Limb (tissue), 2 donors: ENCODE measurements at regions not wholly inside any gene's neighbourhood (a gene's known extent, or its start where the extent isn't known, plus 50 kb on each side); places are given as distances from the start of the nearest gene placed in this dataset.
"Not testable (repeated sequence)": the region's sequence is repeated elsewhere in the genome, so short reads cannot be mapped to it uniquely, and the experiment has no call there.

Experiments used
- DNase-seq, 2 donors: peaks; one replicate each; pipeline ENCODE4 v3.0.0-alpha.2; 2016; ENCODE audit errors: extremely low spot score in 2 of 2

- DNase-seq = no peak
These were observed 50.3 kb downstream of the GASK1B start for GRCh38 chr4:158122501-158122900.

DNA sequence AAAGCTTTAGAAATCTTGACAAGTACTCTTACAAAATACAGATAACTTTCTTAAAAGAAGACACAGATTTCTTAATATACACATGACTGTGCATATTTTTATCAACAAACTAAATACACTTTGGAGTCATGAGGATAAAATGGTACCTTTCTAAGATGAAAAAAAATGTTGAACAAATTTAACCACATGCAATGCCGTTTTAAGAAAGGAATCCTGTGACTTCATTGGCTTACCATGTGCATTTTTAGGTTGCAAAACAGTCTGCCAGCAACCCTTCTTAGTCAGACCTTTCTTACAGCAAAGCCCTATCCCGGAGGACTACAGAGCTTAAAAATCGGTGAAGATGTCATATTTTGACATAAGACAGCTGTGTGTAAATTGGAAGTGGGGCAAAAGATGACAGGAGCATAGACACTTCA lies 51.7 kb downstream of the GASK1B start:
- peak in 1 of 2 donors; percentile 47 for DNase-seq

DNA sequence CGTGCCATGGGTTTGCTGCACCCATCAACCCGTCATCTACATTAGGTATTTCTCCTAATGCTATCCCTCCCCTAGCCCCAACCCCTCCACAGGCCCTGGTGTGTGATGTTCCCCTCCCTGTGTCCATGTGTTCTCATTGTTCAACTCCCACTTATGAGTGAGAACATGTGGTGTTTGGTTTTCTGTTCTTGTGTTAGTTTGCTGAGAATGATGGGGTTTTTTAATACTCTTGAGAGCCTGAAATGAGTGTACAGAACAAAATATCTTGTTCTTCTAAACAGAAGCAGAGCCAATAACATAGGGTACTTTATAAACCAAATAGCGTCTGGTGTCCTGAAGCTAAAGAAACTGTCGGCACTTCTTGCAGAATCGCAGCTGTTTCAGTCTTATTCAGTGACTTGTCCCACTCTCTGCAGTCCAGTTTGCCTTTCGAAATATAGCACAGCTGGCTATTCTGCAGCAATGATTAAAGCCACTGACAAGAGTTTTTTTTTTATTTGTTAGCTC lies 52.1 kb downstream of the GASK1B start:
- DNase-seq = not testable (repeated sequence)

DNA sequence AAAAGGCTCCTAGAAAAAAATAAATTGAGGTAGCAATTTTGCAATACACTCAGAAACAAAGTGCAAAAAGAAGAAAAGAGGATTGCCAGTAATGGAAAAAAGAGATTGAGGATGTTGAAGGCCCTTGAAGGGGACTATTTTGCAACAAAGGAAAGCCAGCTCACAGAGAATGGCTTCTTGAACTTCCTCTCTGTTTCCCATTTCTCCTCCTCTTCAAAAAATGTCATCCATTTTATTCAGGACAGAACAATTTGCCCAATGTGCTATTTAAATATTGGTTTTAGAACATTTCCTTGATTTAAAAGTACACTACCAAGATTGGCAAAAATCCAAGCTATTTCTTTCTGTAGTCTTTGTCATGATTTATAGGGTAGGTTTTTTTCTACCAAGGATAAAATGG lies 60.2 kb downstream of the GASK1B start:
- DNase-seq = no peak

DNA sequence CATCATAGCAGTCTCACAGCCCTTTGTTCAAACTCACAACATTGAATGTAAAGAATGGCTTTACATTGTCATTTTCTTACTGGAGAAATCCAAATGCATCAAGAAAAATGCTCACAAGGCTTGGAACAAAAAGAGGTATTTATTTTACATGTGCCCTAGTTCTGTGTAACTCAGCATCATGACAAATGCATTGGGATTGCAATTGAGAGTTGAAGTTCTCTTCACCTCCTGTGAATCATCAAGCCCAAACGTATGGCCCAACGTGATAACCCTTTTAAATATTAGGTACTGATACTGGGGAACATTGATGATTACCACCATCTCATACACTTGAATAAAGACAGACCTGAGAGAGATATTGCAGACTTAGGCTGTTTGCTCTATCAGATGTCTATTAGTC lies 61.6 kb downstream of the GASK1B start:
- DNase-seq = no peak

- no peak for DNase-seq
These were observed 69.9 kb downstream of the GASK1B start for GRCh38 chr4:158102904-158103303.

GRCh38 chr4:158099686-158100085 lies 73.1 kb downstream of the GASK1B start:
- no peak for DNase-seq

DNA sequence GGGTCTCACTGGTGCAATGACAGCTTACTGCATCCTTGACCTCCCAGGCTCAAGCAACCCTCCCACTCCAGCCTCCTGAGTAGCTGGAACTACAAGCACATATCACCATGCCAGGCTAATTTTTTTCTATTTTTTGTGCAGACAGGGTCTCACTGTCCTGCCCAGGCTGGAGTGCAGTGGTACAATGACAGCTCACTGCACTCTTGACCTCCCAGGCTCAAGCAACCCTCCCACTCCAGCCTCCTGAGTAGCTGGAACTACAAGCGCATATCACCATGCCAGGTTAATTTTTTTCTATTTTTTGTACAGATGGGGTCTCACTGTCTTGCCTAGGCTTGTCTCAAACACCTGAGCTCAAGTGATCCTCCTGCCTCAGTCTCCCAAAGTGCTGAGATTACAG lies 74.0 kb downstream of the GASK1B start:
- no peak for DNase-seq

- no peak for DNase-seq
These were observed 78.3 kb downstream of the GASK1B start for GRCh38 chr4:158094413-158095134.

DNA sequence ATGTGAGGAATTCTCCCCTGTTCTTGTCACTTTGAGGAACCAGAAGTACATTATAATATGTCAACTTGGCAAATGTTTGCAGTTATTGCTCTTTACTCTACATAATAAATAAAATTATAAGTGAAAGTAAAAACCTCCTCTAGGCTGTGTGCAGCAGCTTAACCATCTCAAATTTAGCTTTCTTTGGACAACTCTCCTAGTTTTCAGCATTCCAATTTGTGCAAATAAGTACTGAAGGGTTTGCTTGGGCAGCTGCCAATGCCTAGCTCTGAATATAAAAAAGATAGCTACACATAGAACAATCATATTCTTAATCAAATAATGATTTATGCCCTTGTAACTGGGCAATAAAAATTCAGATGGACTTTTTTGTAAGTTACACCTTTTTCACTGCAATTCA lies 82.5 kb downstream of the GASK1B start:
- DNase-seq = no peak

GRCh38 chr4:158089897-158090296 lies 82.9 kb downstream of the GASK1B start:
- DNase-seq = not testable (repeated sequence)

GRCh38 chr4:158080354-158080753 lies 92.5 kb downstream of the GASK1B start:
- no peak for DNase-seq

DNA sequence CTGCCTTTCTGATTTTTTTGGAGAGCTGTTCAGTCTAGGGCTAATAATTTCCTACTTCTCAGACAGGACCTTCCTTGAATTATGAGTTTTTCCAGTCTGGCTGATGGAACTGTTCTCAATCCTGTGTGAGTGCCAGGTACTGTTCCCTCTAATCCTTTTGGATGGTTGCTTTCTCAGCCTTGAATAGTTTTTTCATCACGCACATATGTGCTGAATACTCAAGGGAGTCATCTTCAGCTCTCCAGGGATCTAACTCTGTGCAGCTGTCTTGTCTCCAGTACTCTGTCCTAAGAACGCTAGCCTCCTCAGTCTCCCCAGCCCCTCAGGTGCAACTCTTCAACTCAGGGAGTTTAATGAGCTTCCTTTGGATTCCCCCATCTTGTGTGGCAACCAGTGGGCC lies 93.2 kb downstream of the GASK1B start:
- DNase-seq = no peak

DNA sequence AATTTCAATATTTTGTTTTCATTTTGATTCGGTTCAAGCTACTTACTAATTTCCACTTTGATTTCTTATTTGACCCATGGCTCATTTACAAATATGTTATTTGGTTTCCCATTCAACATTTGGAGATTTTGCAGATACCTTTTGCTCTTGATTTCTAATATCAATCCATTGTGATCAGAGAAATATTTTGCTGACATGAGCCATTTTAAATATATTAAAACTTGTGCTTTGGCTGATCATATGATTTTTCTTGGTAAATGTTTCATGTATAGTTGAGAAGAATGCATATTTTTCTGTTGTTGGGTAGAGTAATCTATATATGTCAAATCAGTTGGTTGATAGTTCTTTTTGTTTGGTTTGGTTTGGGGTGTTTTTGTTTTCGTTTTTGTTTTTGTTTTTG lies 95.0 kb downstream of the GASK1B start:
- DNase-seq = no peak

- DNase-seq = no peak
These were observed 98.0 kb downstream of the GASK1B start for GRCh38 chr4:158074851-158075250.

- DNase-seq = no peak
These were observed 100.9 kb downstream of the GASK1B start for GRCh38 chr4:158071931-158072330.

GRCh38 chr4:158068068-158068467 lies 104.8 kb downstream of the GASK1B start:
- no peak for DNase-seq

GRCh38 chr4:158067646-158068045 lies 105.2 kb downstream of the GASK1B start:
- DNase-seq = no peak

DNA sequence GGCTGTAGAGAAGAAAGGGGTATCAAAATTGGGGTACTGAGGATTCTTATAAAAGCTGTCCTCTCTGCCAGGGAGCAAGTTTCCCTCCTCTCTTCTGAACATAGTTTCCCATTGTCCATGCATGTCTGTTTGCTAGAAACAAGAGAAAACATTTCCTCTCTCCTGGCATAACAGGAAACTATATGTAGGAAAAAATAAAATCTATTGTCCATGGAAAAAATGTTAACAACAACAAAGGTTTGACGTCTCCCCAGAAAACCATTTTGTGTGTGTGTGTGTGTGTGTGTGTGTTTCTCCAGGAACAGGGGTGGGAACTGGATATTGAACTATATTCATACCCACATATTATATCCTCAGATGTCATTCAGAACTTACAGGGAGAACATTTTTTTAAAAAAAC lies 107.2 kb downstream of the GASK1B start:
- DNase-seq = no peak

DNA sequence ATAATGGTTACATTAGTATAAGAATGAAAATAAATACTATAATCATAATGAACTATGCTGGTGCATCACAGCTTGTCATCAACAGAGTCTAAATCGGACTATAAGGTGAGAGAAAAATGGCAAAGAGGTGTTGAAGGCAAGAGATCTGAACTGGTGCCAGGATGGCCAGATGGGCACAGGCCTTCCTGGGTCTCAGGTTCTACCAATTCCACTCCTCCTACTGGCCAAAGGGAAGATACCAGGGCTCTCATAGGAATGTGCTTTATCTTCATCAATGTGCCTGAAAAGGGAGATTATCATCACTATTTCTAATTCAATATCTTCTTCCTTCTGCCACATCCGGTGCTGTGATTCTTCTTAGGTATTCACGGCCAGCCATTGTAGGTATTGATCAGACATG lies 107.6 kb downstream of the GASK1B start:
- DNase-seq = no peak

- no peak for DNase-seq
These were observed 116.1 kb downstream of the GASK1B start for GRCh38 chr4:158056689-158057245.

- no peak for DNase-seq
These were observed 117.2 kb downstream of the GASK1B start for GRCh38 chr4:158055668-158056067.

GRCh38 chr4:158053801-158054200 lies 119.0 kb downstream of the GASK1B start:
- DNase-seq = no peak
